B cell (primary cell): ENCODE measurements at regions not wholly inside any gene's neighbourhood (a gene's known extent, or its start where the extent isn't known, plus 50 kb on each side); places are given as distances from the start of the nearest gene placed in this dataset.

ENCODE experiments used
- EZH2 ChIP-seq: IDR thresholded peaks from 2 replicates; pipeline ENCODE4 v1.6.1; 2012; ENCODE audit warnings: borderline replicate concordance, low read depth, mild to moderate bottlenecking, moderate library complexity, low read length; ENCODE audit not compliant: insufficient read depth, poor library complexity, severe bottlenecking
- TF ChIP-seq, protein P1 (sequence below): fragments of 200-600 bp; IDR thresholded peaks from one replicate; pipeline ENCODE4 v1.8.0; 2022; ENCODE audit warnings: antibody characterized with exemption, mild to moderate bottlenecking

DNA sequence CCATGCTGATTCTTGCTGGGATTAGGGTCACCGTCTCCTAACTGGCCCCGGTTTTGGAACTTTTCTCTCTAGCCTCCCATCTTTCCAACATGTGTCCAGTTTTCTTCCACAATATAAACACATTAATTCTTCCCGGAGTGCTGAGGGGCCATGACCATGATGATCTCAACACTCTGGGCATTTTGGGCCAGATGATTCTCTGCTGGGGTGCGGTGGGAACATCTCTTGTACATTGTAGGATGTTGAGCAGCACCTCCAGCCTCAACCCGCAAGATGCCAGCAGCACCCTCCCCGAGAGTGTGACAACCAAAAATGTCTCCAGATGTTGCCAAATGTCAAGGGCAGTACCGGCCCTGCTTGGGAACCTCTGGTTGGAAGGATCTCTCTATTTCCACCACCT, 164.8 kb downstream of the TFAP2C start:
- no peak for TF ChIP-seq EZH2
- TF ChIP-seq, protein P1, sequence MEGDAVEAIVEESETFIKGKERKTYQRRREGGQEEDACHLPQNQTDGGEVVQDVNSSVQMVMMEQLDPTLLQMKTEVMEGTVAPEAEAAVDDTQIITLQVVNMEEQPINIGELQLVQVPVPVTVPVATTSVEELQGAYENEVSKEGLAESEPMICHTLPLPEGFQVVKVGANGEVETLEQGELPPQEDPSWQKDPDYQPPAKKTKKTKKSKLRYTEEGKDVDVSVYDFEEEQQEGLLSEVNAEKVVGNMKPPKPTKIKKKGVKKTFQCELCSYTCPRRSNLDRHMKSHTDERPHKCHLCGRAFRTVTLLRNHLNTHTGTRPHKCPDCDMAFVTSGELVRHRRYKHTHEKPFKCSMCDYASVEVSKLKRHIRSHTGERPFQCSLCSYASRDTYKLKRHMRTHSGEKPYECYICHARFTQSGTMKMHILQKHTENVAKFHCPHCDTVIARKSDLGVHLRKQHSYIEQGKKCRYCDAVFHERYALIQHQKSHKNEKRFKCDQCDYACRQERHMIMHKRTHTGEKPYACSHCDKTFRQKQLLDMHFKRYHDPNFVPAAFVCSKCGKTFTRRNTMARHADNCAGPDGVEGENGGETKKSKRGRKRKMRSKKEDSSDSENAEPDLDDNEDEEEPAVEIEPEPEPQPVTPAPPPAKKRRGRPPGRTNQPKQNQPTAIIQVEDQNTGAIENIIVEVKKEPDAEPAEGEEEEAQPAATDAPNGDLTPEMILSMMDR = no peak
